Right lobe of liver (tissue), 4 donors: ENCODE measurements at regions not wholly inside any gene's neighbourhood (a gene's known extent, or its start where the extent isn't known, plus 50 kb on each side); places are given as distances from the start of the nearest gene placed in this dataset.

Experiments used
- CTCF ChIP-seq, 4 donors: fragments of 200-600 bp in 3 of 4; fragments of 450-650 bp in 1 of 4; IDR thresholded peaks; one replicate each; pipeline versions ENCODE4 v1.5.1 to v1.8.0; 2016 to 2022; ENCODE audit warnings: antibody characterized with exemption in 4 of 4, mild to moderate bottlenecking in 2 of 4
- POLR2A ChIP-seq: fragments of 450-650 bp; IDR thresholded peaks from one replicate; pipeline ENCODE4 v1.6.1; 2017; ENCODE audit warnings: antibody characterized with exemption, mild to moderate bottlenecking
- donor health status: DM: no; HTN: no; CAD: no.
- donor health status: DM: no; HTN: no; CAD: no.
- donor health status: DM: no; HTN: yes; CAD: no.

DNA sequence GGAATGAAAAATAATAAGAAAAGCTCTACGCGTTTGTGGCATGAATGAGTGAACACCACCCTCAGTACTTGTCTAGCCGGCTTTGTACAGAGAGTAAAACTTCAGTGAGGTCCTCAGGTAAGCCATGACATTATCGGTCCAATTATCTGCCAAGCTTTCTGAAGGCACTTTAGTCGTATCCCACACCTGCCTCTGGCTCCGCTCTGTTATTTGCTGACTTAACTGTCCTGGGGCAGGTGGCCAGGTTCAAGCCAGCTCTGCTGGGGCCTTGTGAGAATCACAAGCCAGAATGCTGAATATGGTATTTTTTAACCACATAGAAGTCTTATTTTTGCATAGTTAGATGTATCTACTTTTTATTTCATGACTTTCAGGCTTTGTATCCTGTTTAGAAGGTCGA is 66.0 kb upstream of the FHIP2A start:
- no peak for TF ChIP-seq POLR2A
- TF ChIP-seq CTCF (IDR thresholded peaks at IDR 0.05): no peak
